SK-N-SH (cell line): ENCODE measurements at regions not wholly inside any gene's neighbourhood (a gene's known extent, or its start where the extent isn't known, plus 50 kb on each side); places are given as distances from the start of the nearest gene placed in this dataset.

ENCODE experiments used
- CTCF ChIA-PET: fragments of 300-600, 350-600 bp; formaldehyde crosslinking; extraction: SDS; loops from one replicate; lab custom pipeline; 2021; lab: Yijun Ruan, JAX
- POLR2A ChIA-PET: fragments of 350-600 bp; sonication (Branson Sonifier 250); formaldehyde crosslinking; extraction: SDS; loops from one replicate; lab custom pipeline; 2020; ENCODE audit warnings: antibody characterized with exemption, inconsistent platforms; lab: Yijun Ruan, JAX
- DNase-seq: peaks from one replicate; pipeline ENCODE4 v3.0.0; 2012
- H2AFZ ChIP-seq: fragments of 200-600 bp; sonication (generic); 2 replicates; pipeline ENCODE4 v1.8.1; 2016; ENCODE audit warnings: antibody characterized with exemption, mild to moderate bottlenecking, low read depth
- H3F3A ChIP-seq: fragments of 200-600 bp; sonication (generic); replicated peaks from 2 replicates; pipeline ENCODE3; 2016; ENCODE audit warnings: antibody characterized with exemption, mild to moderate bottlenecking; ENCODE audit not compliant: insufficient read depth
- H3K27ac ChIP-seq, 2 experiments: fragments of 200-500 bp in 1 of 2; fragments of 200-600 bp in 1 of 2; sonication (Bioruptor generic) in 1 of 2; sonication (generic), shearing (Covaris generic) in 1 of 2; 2 replicates each; pipeline versions ENCODE4 v1.5.1 to v1.6.1; 2014 to 2016; ENCODE audit warnings: low read depth in 2 of 2, inconsistent platforms in 1 of 2, low read length in 1 of 2, mild to moderate bottlenecking in 1 of 2, mixed read lengths in 1 of 2
- H3K27me3 ChIP-seq: fragments of 200-600 bp; sonication (generic), shearing (Covaris generic); 2 replicates; pipeline ENCODE4 v1.6.1; 2016; ENCODE audit warnings: mixed run types; ENCODE audit not compliant: insufficient read depth
- H3K36me3 ChIP-seq, 2 experiments: fragments of 200-500 bp in 1 of 2; fragments of 200-600 bp in 1 of 2; sonication (Bioruptor generic) in 1 of 2; sonication (generic) in 1 of 2; replicated peaks in 1 of 2; 2 replicates each; pipeline versions ENCODE3 to v1.5.1; 2014 to 2016; ENCODE audit warnings: low read length in 1 of 2, mild to moderate bottlenecking in 1 of 2; ENCODE audit not compliant: insufficient read depth in 2 of 2, control insufficient read depth in 1 of 2
- H3K4me1 ChIP-seq, 2 experiments: fragments of 200-500 bp in 1 of 2; fragments of 200-600 bp in 1 of 2; sonication (Bioruptor generic) in 1 of 2; sonication (generic), shearing (Covaris generic) in 1 of 2; 2 replicates each; pipeline versions ENCODE4 v1.5.1 to v1.6.1; 2014 to 2016; ENCODE audit warnings: low read depth in 1 of 2, low read length in 1 of 2, mixed run types in 1 of 2; ENCODE audit not compliant: insufficient read depth in 2 of 2, control insufficient read depth in 1 of 2
- H3K4me2 ChIP-seq: fragments of 200-600 bp; sonication (generic), shearing (Covaris generic); 2 replicates; pipeline ENCODE4 v1.6.1; 2017; ENCODE audit warnings: mixed run types
- H3K4me3 ChIP-seq, 2 experiments: fragments of 200-500 bp in 1 of 2; fragments of 200-600 bp in 1 of 2; sonication (Bioruptor generic) in 1 of 2; sonication (generic), shearing (Covaris generic) in 1 of 2; 2 replicates each; pipeline versions ENCODE4 v1.5.1 to v1.8.1; 2014 to 2016; ENCODE audit warnings: low read depth in 2 of 2, inconsistent platforms in 1 of 2, low read length in 1 of 2, mild to moderate bottlenecking in 1 of 2, mixed read lengths in 1 of 2, moderate library complexity in 1 of 2
- H3K79me2 ChIP-seq: fragments of 200-600 bp; sonication (generic); 2 replicates; pipeline ENCODE4 v1.8.1; 2017; ENCODE audit warnings: mild to moderate bottlenecking; ENCODE audit not compliant: insufficient read depth
- H3K9ac ChIP-seq: fragments of 200-600 bp; sonication (generic); 2 replicates; pipeline ENCODE4 v1.6.1; 2017; ENCODE audit warnings: mixed run types
- H3K9me2 ChIP-seq: fragments of 200-600 bp; sonication (generic); 2 replicates; pipeline ENCODE4 v1.6.1; 2017; ENCODE audit warnings: mixed run types
- H3K9me3 ChIP-seq: fragments of 200-600 bp; sonication (generic); 2 replicates; pipeline ENCODE4 v1.6.1; 2017; ENCODE audit warnings: mixed run types, mild to moderate bottlenecking, moderate library complexity
- H4K20me1 ChIP-seq: fragments of 200-600 bp; sonication (generic); 2 replicates; pipeline ENCODE4 v1.6.1; 2017; ENCODE audit warnings: mild to moderate bottlenecking, mixed run types; ENCODE audit not compliant: insufficient read depth
- RAD21 ChIP-seq: IDR thresholded peaks from 2 replicates; pipeline ENCODE4 v1.6.1; 2012; ENCODE audit warnings: mild to moderate bottlenecking, low read length
- RCOR1 ChIP-seq: fragments of 150-350 bp; IDR thresholded peaks from 2 replicates; pipeline ENCODE4 v1.6.1; 2017; ENCODE audit warnings: antibody characterized with exemption, low read length
- SMC3 ChIP-seq: IDR thresholded peaks from 2 replicates; pipeline ENCODE4 v1.6.1; 2012; ENCODE audit warnings: low read depth, low read length, improper control_type of control experiment
- TAF1 ChIP-seq: IDR thresholded peaks from 2 replicates; pipeline ENCODE4 v1.6.1; 2012; ENCODE audit warnings: low read depth, mild to moderate bottlenecking, low read length, moderate library complexity, borderline replicate concordance
- TEAD4 ChIP-seq: IDR thresholded peaks from 2 replicates; pipeline ENCODE4 v1.4.0; 2012; ENCODE audit warnings: mild to moderate bottlenecking, borderline replicate concordance; ENCODE audit not compliant: insufficient read depth
- YY1 ChIP-seq: IDR thresholded peaks from 2 replicates; pipeline ENCODE4 v1.4.0; 2012; ENCODE audit warnings: low read depth, mild to moderate bottlenecking
- WGBS: methylation state at CpG from one replicate; pipeline ENCODE4 v1.1.6; 2017; ENCODE audit warnings: low lambda C conversion rate; 5-methylcytosine and 5-hydroxymethylcytosine counted together
- TF ChIP-seq, protein P1 (sequence below): fragments of 200-600 bp; sonication (generic); IDR thresholded peaks from 2 replicates; pipeline ENCODE4 v1.6.1; 2017; ENCODE audit warnings: antibody characterized with exemption, mild to moderate bottlenecking, moderate library complexity

DNA sequence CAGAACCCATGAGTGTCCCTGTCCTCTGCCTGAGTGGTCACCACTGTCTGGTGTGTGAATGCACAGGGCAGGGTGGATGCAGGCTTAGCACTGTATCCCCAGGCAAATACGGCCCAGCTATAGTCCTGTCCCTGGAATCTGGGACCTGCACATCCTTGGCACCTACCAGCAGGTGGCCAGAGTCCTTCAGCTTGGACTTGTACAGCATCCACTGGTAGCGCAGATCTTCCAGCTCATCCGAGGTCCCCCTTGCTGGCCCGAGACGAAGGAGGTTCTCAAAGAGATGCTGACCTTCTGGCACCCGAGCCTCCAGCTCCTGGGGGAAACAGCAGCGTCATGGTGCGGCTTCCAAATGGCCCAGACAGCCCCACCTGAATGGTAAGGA, 83.4 kb downstream of the SYNE3 start:
- WGBS, result 66% methylated on average over 5 of the region's 8 CpGs
- TF ChIP-seq TEAD4 (no peak), RCOR1 (no peak), YY1 (no peak)
- TF ChIP-seq, all 33 proteins: peak for 0
- H3F3A ChIP-seq, result no peaks in the 10 kb centered on the region
- no peak overlapping the region for H3K27ac ChIP-seq
- H3K9ac ChIP-seq, result no peak overlapping the region
- H3K36me3 ChIP-seq, result peaks cover 0 to 7% of the 10 kb centered on the region in 2 experiments
- POLR2A ChIA-PET, result no interaction called here
- no peak overlapping the region for H2AFZ ChIP-seq
- CTCF ChIA-PET, result interaction anchor here (1.0 to 3.1 kb wide), 24 partner anchors 10 to 745 kb away, joined by 3 to 72 read pairs (median 5); partner anchors contain the start of genes GLRX5 and SYNE3
- no peaks in the 10 kb centered on the region for H4K20me1 ChIP-seq
- no peak for DNase-seq
- 0 out of 2 replicates have a peak, but pooled peaks cover 3% of the 10 kb centered on the region for H3K9me3 ChIP-seq
- no peaks in the 10 kb centered on the region for H3K79me2 ChIP-seq
- no peak overlapping the region for H3K4me3 ChIP-seq
- H3K9me2 ChIP-seq, result no peaks in the 10 kb centered on the region
- no peaks in the 10 kb centered on the region for H3K27me3 ChIP-seq
- H3K4me1 ChIP-seq, result peaks cover 0 to 15% of the 10 kb centered on the region in 2 experiments; a peak in 1 of 4 replicates
- no peak overlapping the region for H3K4me2 ChIP-seq

DNA sequence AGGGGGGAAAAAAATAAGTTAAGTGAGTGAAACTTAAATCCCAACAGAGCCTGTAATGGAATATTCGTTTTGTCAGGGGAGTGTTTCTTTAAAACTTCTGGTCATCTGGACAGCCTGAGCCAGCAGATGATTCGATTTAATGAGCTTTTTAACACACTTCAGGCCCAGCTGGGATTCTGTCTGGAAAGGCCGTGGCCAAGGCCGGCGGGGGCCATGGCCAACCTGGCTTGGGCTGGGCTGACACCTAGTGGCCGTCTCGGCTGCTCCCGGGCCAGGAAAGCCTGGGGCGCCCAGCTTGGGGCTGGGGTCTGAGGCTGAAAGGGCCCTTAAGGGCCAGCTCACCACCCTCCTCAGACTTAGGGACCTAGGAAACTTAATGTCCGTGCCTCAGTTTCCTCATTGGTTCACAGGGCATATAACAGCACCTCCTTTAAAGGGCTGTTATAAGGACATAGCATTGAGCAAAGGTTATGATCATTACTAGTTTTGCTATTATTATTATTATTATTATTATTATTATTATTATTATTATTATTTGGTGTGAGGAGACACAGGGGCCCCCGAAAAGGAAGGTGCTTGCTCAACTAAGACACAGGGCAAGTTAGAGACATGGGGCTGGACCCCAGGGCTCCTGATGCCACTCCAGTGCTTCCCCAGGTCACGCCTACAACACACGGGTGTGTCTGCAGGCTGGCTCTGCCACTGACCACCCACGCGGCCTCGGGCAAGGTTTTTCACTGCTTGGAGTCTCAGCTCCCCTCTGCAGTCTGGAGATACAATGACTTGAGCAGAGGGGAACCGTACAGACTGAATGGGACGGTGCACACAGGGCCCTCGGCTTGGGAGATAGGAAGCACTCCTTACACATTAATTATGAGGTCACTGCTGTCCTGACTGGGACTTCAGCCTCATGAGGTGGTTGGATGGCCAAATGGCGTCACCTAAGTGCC, 84.0 kb downstream of the SYNE3 start:
- H3F3A ChIP-seq, result no peaks in the 10 kb centered on the region
- H3K9me2 ChIP-seq, result no peaks in the 10 kb centered on the region
- H3K36me3 ChIP-seq, result peaks cover 0 to 7% of the 10 kb centered on the region in 2 experiments
- H3K4me2 ChIP-seq, result no peak overlapping the region
- H2AFZ ChIP-seq, result no peak overlapping the region
- peak; percentile 87 for DNase-seq
- POLR2A ChIA-PET, result no interaction called here
- H4K20me1 ChIP-seq, result no peaks in the 10 kb centered on the region
- H3K9ac ChIP-seq, result no peak overlapping the region
- H3K4me1 ChIP-seq, result peaks cover 0 to 15% of the 10 kb centered on the region in 2 experiments; a peak in 1 of 4 replicates
- peak overlapping the region in 1 of 2 experiments; percentile 17; a peak in 1 of 4 replicates for H3K4me3 ChIP-seq
- no peaks in the 10 kb centered on the region for H3K27me3 ChIP-seq
- H3K9me3 ChIP-seq, result 0 out of 2 replicates have a peak, but pooled peaks cover 3% of the 10 kb centered on the region
- TF ChIP-seq SMC3 (peak; percentile 85), TAF1 (no peak), RAD21 (peak; percentile 90)
- TF ChIP-seq, protein P1, sequence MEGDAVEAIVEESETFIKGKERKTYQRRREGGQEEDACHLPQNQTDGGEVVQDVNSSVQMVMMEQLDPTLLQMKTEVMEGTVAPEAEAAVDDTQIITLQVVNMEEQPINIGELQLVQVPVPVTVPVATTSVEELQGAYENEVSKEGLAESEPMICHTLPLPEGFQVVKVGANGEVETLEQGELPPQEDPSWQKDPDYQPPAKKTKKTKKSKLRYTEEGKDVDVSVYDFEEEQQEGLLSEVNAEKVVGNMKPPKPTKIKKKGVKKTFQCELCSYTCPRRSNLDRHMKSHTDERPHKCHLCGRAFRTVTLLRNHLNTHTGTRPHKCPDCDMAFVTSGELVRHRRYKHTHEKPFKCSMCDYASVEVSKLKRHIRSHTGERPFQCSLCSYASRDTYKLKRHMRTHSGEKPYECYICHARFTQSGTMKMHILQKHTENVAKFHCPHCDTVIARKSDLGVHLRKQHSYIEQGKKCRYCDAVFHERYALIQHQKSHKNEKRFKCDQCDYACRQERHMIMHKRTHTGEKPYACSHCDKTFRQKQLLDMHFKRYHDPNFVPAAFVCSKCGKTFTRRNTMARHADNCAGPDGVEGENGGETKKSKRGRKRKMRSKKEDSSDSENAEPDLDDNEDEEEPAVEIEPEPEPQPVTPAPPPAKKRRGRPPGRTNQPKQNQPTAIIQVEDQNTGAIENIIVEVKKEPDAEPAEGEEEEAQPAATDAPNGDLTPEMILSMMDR, result peak; percentile 87
- TF ChIP-seq, all 33 proteins: peak for 3
- 37% methylated on average over 11 of the region's 20 CpGs for WGBS
- no peak overlapping the region; a peak in 1 of 4 replicates for H3K27ac ChIP-seq
- CTCF ChIA-PET, result interaction anchor here (0.6 to 3.1 kb wide), 95 partner anchors 8 to 1007 kb away, joined by 3 to 72 read pairs (median 4); partner anchors contain the start of genes CLMN, DICER1, GLRX5 and SYNE3
- H3K79me2 ChIP-seq, result no peaks in the 10 kb centered on the region
